ENCODE measurements at regions not wholly inside any gene's neighbourhood (a gene's known extent, or its start where the extent isn't known, plus 50 kb on each side); places are given as distances from the start of the nearest gene placed in this dataset.

DNA sequence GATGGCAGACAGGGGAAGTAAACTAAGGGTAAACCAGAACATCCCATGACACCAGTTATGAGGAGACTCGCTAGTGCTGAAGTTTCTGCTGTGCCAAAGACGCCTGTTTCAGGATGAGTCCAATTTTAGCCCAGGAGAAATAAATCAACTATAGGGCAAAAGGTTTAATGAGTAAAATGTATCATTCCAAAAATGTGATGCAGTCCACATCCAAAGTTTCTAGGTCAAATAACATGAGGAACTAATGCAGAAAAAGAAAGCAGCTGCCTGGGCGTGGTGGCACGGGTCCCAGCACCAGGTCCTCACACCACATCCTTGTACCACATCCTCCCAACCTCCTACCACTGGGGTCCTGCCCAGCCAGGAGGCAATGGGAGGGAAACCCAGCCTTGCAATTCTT, 126.9 kb upstream of the CTAGE1 start:
- DNase-seq (ENCODE audit: extremely low read depth, insufficient read length) = no peak
- TF ChIP-seq, protein P1, sequence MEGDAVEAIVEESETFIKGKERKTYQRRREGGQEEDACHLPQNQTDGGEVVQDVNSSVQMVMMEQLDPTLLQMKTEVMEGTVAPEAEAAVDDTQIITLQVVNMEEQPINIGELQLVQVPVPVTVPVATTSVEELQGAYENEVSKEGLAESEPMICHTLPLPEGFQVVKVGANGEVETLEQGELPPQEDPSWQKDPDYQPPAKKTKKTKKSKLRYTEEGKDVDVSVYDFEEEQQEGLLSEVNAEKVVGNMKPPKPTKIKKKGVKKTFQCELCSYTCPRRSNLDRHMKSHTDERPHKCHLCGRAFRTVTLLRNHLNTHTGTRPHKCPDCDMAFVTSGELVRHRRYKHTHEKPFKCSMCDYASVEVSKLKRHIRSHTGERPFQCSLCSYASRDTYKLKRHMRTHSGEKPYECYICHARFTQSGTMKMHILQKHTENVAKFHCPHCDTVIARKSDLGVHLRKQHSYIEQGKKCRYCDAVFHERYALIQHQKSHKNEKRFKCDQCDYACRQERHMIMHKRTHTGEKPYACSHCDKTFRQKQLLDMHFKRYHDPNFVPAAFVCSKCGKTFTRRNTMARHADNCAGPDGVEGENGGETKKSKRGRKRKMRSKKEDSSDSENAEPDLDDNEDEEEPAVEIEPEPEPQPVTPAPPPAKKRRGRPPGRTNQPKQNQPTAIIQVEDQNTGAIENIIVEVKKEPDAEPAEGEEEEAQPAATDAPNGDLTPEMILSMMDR (IDR thresholded peaks at IDR 0.05; ENCODE audit: insufficient read depth, low read length, poor library complexity, severe bottlenecking) = no peak
- no peaks in the 10 kb centered on the region for H3K36me3 ChIP-seq (ENCODE audit: control insufficient read depth, insufficient read depth, low read length)
- H3K27me3 ChIP-seq (replicated peaks; ENCODE audit: control insufficient read depth, insufficient read depth, low read length) = no peaks in the 10 kb centered on the region
- H3K4me3 ChIP-seq (replicated peaks; ENCODE audit: low read depth, low read length) = no peak overlapping the region

DNA sequence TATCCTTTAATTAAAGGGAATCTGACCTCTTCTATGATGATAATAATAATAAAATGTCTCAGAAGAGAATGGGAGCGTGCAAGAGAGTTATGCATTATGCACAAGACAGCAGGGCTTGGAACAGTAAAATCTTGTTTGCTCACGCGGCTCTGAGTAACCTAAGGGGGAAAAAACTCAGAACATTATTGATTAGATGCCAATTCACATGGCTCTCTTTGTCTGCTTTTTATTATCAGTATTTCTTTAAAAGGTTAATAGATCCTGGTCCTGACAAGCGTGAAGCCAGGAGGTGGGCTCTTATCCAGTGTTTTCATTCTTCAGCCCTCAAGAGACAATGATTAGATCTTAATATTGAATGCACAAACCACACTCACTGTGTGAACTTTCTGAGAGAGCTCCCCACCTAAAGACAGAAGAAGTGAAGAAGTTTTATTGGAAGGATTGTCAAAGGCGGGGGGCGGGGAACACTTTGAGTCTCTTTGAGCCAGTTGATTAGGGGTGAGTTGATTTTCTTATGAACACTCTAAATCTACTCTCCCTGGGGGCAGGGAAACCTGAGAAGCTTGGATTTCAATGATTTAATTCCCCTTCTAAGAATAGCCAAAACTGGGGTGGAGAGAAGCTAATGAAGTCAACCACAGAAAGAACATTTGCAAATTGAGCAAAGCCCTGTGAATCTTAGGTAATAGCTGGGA, 127.5 kb upstream of the CTAGE1 start:
- H3K36me3 ChIP-seq (ENCODE audit: control insufficient read depth, insufficient read depth, low read length) = no peaks in the 10 kb centered on the region
- DNase-seq (ENCODE audit: extremely low read depth, insufficient read length) = no peak
- no peak overlapping the region for H3K4me3 ChIP-seq (replicated peaks; ENCODE audit: low read depth, low read length)
- TF ChIP-seq, protein P1 (IDR thresholded peaks at IDR 0.05; ENCODE audit: insufficient read depth, low read length, poor library complexity, severe bottlenecking) = no peak
- no peaks in the 10 kb centered on the region for H3K27me3 ChIP-seq (replicated peaks; ENCODE audit: control insufficient read depth, insufficient read depth, low read length)

DNA sequence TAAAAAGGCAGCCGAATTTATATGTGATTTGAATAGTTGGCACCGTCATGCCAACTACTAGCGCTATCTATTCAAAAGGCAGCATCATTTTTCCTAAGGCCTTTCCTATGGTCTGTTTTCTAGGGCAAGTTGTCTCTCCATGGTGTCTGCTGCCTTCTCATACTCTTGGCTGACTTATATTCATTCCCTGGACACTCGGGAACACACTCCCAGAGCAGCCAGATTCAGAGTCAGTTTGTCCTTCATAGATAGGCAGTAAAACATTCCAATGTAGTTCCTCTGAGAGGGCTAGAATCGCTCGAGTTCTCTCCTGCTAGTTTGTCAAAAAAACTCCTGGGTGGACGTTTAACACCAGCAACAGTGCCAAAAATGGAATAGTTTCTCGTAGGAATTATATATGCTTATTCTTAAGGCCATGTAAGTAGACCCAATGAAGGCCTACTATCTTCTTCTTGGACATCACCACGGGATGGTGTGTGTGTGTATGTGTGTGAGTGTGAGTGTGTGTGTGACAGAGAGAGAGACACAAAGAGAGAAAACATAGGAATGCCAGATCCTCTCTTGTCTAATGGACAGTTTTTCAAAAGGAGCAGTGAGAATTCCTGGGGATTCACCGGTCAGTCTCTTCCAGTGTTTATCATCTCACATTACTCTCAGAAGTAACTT, 129.3 kb upstream of the CTAGE1 start:
- TF ChIP-seq, protein P1 (IDR thresholded peaks at IDR 0.05; ENCODE audit: insufficient read depth, low read length, poor library complexity, severe bottlenecking) = no peak
- Histone ChIP-seq H3K4me3 (replicated peaks; ENCODE audit: low read depth, low read length) (no peak overlapping the region), H3K27me3 (replicated peaks; ENCODE audit: control insufficient read depth, insufficient read depth, low read length) (no peaks in the 10 kb centered on the region)

DNA sequence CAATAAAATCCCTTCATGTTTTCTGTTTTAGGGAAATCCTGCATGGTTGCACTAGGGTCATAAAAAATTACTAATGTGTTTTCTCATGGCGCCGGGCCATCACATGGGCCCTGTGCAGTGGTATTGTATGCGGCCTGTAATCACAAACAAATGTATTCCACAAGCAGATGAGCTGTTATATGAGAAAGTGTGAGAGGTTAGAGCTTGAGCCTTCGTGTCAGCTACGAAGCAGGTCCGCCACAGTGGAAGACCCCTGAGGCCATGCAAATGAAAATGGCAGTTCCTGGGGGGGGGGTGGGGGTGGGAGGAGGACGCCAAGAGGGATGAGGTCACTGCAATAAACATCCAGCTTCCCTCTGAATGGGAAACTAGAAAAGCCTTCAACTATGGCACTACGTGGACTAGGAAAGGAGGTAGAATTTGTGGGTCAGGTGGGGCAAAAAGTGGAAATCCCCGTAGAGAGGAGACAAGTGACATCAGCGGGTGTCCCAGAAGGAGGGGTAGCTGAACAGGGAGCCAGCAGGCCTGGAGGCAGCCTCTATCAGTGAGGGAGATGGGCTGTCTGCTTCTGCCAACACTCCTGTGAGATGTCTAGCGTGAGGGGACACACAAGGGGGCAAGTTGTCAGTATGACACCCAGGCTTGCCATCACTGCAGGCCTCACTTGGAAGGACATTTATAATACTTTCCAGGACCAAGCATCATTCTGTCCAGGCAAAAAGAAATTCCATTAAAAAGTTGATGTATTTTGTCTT, 130.3 kb upstream of the CTAGE1 start:
- no peaks in the 10 kb centered on the region for H3K27me3 ChIP-seq (replicated peaks; ENCODE audit: control insufficient read depth, insufficient read depth, low read length)
- no peaks in the 10 kb centered on the region for H3K36me3 ChIP-seq (ENCODE audit: control insufficient read depth, insufficient read depth, low read length)
- no peak overlapping the region for H3K4me3 ChIP-seq (replicated peaks; ENCODE audit: low read depth, low read length)
- TF ChIP-seq, protein P1 (IDR thresholded peaks at IDR 0.05; ENCODE audit: insufficient read depth, low read length, poor library complexity, severe bottlenecking) = no peak
- DNase-seq (ENCODE audit: extremely low read depth, insufficient read length) = no peak

More for the DNA sequence above, 129.3 kb upstream of the CTAGE1 start:
- no peaks in the 10 kb centered on the region for H3K36me3 ChIP-seq (ENCODE audit: control insufficient read depth, insufficient read depth, low read length)
- DNase-seq (ENCODE audit: extremely low read depth, insufficient read length) = no peak

DNA sequence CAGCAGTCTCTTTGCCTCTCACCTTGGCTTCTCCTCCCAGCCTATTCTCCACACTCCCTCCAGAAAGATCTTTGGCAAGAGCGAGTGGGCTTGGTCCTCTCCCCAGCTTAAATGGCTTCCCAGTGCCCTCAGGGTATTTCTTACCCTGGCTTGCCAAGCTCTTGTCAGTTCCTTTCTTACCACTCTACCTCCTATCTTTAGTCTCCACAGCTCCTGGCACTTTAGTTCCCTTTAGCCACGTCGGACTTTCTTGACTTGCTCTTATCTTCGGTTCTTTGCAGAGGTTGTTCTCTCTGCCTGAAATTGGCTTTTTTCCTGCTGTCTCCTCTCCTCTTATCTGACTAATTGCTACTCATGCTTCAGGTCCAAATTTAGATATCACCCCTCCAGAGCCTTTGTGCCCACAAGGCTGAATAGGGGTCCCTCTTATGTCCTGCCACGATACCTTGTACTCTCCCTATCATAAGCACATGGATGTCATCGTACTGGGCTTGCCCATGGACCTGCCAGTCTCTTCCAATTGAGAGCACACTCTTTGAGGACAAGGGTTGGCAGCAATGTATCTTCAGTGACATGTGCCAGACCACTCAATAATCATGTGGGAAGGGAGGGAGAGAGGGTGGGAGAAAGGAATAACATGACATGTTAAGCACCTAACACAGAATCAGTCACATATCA, 131.7 kb upstream of the CTAGE1 start:
- Histone ChIP-seq H3K36me3 (ENCODE audit: control insufficient read depth, insufficient read depth, low read length) (no peaks in the 10 kb centered on the region), H3K4me3 (replicated peaks; ENCODE audit: low read depth, low read length) (no peak overlapping the region), H3K27me3 (replicated peaks; ENCODE audit: control insufficient read depth, insufficient read depth, low read length) (no peaks in the 10 kb centered on the region)
- TF ChIP-seq, protein P1 (IDR thresholded peaks at IDR 0.05; ENCODE audit: insufficient read depth, low read length, poor library complexity, severe bottlenecking) = no peak
- DNase-seq (ENCODE audit: extremely low read depth, insufficient read length) = no peak
